ENCODE measurements at regions not wholly inside any gene's neighbourhood (a gene's known extent, or its start where the extent isn't known, plus 50 kb on each side); places are given as distances from the start of the nearest gene placed in this dataset.
A peak's percentile ranks its signal among the peaks of the same experiment; 100 is the strongest.
"Not testable (repeated sequence)": the region's sequence is repeated elsewhere in the genome, so short reads cannot be mapped to it uniquely, and the experiment has no call there.

DNA sequence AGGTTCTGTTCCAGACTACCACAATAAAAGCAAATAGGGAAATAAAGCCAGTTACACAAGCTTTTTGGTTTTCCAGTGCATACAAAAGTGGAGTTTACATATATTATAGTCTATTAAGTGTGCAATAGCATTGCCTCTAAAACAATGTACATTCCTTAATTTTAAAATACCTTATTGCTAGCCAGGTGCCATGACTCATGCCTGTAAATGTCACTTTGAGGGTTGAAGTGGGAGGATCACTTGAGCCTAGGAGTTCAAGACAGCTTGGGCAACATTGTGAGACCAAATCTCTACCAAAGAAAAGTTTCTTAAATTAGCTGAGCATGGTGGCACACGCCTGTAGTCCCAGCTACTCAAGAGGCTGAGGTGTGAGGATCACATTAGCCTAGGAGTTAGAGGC lies 52.9 kb upstream of the IMP4 start:
- DNase-seq = no peak

DNA sequence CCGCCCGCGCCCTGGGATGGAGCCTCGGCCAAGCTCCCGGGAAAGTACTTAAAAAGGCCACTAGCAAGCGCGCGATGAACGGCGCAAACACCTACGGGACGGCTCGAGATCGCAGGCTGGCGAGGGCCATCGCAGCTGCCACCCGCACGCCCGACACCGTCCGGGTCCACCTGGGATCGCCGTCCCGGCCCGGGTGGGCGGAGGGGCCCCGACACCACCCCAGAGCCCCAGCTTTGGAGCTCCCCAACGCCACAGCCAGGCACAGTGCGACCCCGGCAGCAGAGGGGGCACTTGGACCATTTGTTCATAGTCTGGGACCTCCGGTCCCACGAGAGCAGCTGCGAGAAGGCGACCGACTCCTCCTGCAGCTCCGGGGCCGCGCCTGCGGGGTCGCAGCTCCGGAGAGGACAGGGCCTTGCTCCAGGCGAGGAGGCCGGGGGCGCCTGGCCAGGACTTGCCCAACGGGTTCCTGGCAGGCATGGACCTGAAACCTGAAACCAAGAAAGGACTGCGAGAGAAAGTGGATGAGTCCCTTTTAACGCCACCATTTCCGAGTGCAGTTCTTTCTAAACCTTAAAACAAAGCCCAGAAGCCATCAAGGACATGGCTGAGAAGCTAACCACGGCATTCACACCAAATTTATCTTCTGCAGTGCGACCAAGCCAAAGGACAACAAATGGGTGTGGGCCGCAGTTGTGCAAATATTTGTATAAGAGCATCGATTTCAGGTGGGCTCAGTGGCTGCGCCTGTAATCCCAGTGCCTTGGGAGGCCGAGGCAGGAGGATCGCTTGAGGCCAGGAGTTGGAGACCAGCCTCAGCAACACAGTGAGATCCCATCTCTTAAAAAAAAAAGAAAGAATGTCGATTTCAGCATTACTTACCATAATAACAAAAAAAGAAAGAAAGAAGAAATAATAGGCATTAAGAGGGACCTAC lies 54.0 kb upstream of the IMP4 start:
- DNase-seq = peak; percentile 37 to 87

DNA sequence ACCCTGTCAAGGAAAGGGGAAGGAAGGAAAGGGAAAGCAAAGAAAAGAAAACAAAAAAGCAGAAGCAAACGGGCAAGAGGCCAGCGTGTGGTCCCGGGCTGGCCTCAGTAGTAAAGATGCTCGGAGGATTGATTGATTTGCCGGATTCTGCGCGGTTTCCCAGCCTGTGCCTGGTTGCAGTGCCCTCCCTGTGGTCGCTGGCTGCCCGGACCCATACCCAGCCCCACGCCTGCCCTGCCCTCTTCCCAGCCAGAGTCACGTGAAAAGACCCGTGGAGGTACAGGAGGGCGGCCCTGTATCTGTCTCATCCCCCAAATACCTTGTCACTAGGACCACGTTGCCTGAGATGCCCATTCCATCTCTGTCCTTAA lies 55.1 kb upstream of the IMP4 start:
- DNase-seq = no peak

DNA sequence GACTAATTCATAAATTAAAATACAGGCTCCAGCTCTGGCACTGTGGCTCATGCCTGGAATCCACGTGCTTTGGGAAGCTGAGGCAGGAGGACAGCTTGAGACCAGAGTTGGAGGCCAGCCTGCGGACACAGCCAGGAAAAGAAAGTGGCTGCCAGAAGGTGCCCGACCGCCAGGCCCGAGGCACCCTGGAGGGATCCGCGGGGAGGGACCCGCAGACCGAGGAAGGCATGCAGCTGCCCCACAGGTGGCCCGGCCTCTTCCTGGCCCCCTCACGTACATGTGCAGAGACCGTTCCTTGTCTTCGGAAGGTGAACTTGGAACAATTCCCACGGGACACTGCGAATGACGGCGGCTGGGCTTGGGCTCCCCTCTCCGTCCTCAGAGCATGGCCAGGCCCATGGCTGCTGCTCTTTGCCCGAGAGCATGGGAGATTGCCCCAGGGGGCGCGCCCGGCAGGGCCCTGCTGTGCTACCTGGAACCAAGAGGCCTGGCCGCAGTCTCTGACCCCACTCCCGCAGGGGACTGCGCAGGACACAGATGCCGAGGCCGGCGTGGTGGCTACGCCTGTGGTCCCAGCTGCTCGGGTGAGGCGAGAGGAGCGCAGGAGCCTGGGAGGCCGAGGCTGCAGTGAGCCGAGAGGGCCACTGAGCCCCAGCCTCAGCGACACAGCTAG lies 55.6 kb upstream of the IMP4 start:
- DNase-seq = no peak

- DNase-seq = not testable (repeated sequence)
Observed at GRCh38 chr2:130283341-130283869, 59.3 kb upstream of the IMP4 start.

DNA sequence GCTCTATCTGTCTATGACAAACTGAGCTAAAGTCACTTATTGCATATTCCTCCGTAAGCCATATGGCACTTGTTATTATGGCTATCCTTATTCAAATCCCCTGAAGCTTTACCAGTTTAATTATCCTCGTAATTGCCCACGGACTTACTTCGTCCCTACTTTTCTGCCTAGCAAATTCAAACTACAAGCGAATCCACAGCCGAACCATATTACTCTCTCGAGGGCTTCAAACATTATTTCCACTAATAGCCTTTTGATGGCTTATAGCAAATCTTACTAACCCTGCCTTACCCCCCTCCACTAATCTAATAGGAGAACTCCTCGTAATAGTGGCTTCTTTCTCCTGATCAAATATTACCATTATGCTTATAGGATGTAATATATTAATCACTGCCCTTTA lies 63.1 kb upstream of the IMP4 start:
- not testable (repeated sequence) for DNase-seq

DNA sequence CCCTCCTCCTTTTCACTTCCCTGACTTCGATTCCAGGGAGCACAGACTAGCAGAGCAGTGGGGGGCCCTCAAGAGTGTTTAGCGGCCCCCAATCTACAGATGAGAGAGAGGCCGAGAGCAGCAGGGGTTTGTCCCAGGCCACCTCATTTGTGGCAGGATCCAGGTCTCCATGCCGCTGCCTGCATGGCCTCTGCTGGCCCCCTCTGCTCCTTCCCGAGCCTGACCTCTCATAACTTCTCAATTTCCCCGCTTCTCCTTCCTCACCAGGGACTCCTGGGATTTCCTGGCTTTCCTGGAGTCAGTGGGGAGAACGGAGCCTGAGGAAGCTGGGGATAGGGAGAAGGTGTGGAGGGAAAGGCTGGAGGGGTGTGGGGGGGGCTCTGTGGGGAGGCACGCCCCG lies 70.1 kb upstream of the TUBA3E start:
- not testable (repeated sequence) for DNase-seq

DNA sequence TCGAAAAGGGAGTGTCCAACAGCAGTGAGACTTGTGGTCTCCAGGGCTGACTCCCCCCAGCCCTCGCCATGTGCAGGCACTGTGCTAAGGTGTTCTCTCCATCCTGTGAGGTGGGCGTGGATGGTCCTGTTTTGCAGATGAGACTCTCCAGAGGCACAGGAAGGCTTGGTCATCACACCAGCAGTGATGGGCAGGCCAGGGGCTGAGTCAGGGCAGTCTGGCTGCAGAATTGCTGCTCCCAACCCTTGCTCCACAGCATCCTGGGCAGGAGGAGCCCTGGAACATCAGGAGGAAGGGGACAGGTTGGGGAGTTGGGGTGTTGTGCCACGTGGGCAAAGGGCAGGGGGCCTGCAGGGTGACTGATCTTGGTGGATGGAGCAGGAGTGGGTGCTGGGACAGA lies 69.3 kb upstream of the TUBA3E start:
- not testable (repeated sequence) for DNase-seq

DNA sequence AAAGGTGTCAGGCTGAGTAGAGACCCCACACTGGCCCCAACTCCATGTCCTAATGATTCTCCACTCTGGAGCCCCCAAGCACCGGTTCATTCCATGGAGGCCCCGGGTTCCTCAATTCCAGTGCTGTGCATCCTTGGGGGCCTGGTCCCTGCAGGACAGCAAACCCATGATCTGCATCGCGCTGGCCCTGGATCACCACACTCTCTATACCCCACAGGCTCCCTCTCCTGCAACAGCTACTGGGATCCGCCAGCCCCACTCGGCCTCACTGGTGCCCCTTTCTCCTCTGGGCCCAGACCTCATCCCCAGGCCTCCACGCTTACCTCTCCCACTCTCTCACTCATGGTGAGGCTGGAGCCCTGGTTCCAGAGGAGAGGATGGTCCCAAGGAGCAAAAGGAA lies 68.6 kb upstream of the TUBA3E start:
- not testable (repeated sequence) for DNase-seq

DNA sequence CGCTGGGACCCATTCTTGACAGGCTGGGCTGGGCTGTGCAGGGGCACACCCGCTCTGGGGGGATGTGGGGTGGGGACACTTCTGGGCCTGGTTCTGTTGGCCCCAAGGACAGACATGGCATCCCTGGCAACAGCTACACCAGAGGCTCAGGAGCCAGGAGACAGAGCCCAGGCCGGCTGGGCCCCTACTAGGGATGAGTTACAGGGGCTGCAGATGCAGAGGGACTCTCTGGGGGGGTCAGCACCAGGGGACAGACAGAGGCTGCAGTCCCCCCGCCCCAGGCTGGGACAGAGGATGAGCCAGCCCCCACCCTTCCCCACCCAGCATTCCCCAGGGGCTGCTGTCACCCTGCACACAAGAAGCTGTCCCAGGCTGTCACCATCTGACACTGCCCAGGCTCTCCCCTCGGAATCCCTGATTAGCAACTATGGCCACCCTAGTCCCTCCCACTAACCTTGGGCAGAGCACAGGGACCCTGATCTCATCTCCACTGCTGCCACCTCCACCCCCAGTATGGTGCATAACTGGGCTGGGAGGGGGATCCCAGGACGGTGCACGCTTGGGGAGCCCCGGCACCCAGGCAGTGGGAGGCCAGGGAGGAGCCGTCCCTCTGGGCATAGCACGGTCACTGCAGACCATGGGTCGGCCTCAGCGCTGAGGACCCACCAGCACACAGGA lies 67.5 kb upstream of the TUBA3E start:
- DNase-seq = not testable (repeated sequence)

- DNase-seq = not testable (repeated sequence)
Observed at GRCh38 chr2:130264901-130265320, 66.7 kb upstream of the TUBA3E start.

GRCh38 chr2:130264501-130264900 lies 66.3 kb upstream of the TUBA3E start:
- no peak for DNase-seq

DNA sequence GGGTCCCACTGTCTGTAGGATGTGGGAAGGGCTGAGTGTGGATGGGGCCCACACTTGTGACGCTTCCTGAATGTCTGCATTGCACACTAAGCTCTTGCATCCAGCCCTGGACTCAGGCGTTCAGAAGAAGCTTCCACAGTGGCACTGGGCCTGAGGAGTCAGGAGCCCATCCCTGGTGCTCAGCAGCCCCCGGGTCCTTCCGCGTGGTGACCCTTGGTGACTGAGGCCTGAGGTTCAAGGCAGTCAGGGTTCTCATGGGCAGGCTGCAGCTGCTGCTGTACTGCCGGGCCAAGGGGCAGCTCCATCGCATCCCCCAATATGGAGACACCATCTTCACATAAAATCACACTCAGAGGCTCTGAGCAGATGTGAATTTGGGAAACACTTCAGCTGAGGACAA lies 65.8 kb upstream of the TUBA3E start:
- DNase-seq = no peak

DNA sequence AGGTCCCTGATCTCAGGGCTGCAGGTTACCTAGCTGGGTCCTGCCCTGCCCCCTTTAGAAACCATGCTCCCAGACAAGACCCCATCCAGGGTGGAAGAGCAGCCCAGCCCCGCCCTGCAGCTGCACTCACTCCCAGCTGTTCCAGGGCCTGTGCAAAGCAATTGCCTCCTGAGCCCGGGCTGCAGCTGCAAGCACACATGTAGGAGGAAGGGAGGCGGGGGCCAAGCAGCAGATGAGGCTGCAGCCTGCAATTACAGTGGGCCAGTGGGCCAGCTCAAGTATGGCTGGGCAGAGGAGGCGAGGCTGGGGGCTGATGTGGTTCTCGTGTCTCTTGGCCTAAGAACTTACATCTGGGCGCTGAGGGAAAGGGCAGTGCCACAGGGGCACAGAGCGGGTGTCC lies 65.4 kb upstream of the TUBA3E start:
- DNase-seq = no peak

GRCh38 chr2:130261970-130262760 lies 63.9 kb upstream of the TUBA3E start:
- no peak for DNase-seq

DNA sequence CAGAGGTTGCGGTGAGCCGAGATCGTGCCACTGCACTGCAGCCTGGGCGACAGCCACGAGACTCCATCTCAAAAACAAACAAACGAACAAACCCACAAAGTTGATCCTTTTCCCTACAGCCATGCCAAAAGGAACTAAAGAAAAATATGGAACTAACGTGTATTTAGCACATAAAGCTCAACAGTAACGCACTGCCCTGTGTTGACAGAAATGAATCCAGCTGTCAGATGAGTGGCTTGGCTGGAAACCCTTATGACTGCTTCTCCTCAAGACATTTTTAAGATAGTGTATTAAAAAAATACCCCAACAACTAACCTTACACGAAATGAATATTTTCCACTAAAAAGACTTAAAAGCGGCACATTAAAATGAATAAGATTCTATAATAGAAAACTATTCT lies 62.9 kb upstream of the TUBA3E start:
- no peak for DNase-seq

DNA sequence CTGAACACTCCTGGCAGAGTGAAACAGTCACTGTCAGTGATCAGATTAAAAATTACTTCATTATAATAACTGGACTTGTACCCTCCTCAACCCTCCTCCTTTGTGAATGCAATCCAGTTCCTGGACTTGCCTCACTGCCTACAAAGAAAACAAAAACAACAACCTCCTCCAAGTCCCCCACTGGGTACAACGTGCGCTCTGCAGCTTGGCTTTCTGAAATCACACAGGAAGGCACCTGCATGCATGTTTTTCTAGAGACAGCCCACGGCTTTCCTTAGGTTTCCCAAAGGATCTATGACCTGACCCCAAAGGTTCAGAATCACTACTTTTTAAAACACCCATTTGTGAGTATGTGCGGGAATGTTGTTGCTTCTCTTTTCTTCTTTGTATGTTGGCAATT lies 61.4 kb upstream of the TUBA3E start:
- DNase-seq = no peak

GRCh38 chr2:130258356-130258755 lies 60.1 kb upstream of the TUBA3E start:
- DNase-seq = no peak

DNA sequence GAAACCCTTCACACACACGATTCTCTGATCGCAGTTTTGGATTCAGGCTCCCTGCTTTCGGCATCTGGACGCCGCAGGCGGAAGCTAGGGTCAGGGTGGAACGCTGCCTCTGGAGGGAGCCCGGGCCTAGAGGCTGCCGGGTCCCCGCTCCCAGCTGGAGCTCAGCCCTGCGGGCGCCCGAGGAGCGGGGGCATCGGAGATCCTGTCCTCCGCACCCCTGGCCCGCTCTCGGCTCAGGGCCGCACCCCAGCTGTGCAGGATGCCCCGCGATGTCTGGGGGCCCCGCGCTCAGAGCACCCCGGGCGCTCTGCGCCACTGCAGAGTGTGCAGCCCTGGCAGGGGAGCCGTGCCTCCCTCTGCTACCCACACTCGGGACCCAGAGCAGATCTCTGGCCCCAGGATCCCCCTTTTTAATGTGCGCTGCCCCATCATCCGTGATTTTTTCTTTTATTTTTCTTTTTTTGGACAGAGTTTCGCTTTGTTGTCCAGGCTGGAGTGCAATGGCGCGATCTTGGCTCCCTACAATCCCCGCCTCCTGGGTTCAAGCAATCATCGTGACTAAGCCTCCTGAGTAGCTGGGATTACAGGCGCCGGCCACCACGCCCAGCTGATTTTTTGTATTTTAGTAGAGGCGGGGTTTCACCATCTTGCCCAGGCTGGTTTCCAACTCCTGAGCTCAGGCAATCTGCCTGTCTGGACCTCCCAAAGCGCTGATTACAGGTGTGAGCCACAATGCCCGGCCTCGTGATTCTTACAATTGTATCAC lies 54.8 kb upstream of the TUBA3E start:
- peak in 1 of 2 experiments; percentile 19 for DNase-seq

GRCh38 chr2:130251873-130252620 lies 53.8 kb upstream of the TUBA3E start:
- DNase-seq = no peak

- no peak for DNase-seq
Observed at GRCh38 chr2:130251535-130251872, 53.3 kb upstream of the TUBA3E start.
